GM18511 (cell line): ENCODE measurements at regions not wholly inside any gene's neighbourhood (a gene's known extent, or its start where the extent isn't known, plus 50 kb on each side); places are given as distances from the start of the nearest gene placed in this dataset.

Source experiments
- ATAC-seq: cut with Tn5 transposase; IDR thresholded peaks from one replicate; pipeline ENCODE4 v1.9.1; 2021; ENCODE audit warnings: mild to moderate bottlenecking, moderate library complexity; ENCODE audit not compliant: unreplicated experiment

DNA sequence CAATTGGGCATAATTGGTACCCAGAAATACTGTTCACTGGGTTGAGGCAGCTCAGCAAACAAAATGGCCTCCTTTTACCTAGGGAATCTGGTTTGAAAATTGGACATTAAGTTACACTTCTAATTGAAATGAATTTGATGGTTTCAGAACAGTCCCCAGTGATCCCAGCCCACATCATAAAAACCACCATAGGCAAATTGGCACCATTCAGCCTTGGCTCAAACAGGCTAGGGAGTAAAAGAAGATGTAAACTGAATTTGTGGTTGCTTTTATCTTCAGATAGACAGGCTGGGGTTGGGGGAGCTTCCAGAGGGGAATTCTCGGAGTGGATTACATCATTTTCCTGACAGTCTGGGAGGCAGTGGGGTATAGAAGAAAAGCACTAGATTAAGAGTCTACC, 576.5 kb downstream of the MID1IP1 start:
- no peak for ATAC-seq

DNA sequence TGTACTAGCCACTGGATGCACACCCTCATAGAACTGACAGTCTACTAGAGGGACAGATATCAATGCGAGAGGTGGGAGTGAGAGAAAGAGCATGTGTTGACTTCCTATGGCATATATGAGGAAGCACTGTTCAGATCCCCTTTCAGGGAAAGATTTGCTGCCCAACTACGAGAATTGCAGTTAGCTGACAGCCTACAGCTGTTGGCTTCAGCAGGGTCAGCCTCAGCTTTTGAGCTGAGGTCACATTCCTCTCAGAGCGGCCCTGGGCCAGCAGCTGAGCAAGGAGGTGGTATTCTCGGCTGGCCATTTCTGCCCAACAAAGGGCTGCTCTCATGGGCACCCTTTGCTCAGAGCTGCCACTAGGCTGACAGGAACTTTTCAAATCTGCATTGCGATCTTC, 580.2 kb downstream of the MID1IP1 start:
- no peak for ATAC-seq

- no peak for ATAC-seq
Observed at GRCh38 chrX:39384996-39385395, 583.7 kb downstream of the MID1IP1 start.

DNA sequence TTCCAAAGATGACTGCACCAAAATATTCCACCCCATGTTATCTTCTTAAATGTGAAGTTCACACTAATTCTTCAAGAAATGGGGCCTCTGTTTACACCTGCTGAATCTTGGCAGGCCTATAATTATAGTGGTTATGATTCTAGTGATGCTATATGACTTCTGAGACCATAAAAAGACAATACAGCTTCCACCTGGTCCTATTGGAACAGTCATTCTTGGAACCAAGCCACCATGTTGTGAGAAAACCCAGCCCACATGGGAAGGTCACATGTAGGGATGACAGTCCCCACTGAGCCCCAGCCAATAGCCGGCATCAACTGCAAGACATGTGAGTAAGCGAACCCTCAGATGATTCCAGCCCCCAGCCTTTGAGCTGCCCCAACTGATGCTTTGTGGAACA, 587.5 kb downstream of the MID1IP1 start:
- no peak for ATAC-seq

GRCh38 chrX:39396358-39396995, 595.2 kb downstream of the MID1IP1 start:
- ATAC-seq = no peak

GRCh38 chrX:39397561-39398199, 596.4 kb downstream of the MID1IP1 start:
- ATAC-seq = no peak

DNA sequence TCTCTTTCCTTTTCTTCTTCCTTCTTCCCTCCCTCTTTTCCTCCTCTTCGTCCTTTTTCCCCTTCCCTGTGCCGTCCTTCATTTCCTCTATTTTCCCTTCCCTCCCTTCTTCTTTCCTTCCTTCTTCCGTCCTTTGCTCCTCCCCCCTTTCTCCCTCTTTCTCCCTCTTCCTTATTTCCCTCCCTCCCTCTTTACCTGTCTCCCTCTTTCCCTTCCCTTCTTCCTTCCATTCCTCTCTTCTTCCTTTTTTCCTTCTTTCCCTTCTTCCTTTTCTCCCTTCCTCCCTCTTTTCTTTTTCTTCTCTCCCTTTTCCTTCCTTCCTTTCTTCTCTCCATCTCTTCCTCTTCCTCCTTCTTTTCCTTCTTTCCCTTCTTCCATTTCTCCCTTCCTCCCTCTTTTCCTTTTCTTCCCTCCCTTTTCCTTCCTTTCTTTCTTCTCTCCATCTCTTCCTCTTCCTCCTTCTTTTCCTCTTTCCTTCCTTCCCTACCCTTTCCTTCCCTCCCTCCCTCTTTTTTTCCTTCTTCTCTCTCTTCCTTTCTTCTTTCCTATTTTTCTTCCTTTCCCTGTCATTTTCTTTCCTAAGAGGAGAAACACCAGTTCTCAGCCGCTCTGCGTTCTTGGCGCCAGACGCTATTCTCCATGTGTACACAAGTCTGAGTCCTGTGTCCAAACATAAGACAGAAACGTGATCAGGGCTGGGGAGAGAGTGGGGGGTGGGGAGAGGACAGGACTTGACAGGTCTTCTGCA, 597.1 kb downstream of the MID1IP1 start:
- ATAC-seq = no peak

DNA sequence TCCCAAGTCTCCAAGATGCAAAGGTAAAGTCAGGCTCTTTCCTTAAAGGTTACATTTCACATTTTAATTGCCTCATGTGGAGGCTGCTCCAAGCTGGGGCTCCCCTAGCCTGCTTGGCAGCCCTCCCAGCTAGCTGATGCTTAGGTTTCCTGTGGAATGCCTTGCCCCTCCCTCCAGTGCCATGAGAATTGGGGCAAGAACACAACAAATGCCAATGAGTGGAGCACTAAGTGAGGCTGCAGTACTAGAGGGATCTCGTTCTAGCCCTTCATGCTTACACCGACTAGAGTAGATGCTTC, 597.7 kb downstream of the MID1IP1 start:
- no peak for ATAC-seq

DNA sequence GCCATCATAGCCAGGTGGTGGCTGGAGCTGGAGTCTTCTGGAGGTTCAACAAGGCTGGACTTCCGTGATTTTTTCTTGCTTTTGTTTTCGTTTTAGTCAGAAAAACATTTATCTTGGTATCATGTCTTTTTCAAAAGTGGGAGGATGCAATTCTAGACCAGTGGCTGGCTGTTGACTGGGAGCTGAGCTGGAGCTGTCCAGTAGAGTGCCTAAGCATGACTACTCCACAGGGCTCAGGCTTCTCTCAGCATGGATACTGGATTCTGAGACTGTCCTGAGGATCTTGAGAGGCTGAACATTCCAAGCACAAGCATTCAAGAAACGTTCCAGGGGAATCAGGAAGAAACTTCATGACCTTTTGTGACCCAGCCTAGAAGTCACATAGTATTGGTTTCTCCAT, 598.1 kb downstream of the MID1IP1 start:
- no peak for ATAC-seq

DNA sequence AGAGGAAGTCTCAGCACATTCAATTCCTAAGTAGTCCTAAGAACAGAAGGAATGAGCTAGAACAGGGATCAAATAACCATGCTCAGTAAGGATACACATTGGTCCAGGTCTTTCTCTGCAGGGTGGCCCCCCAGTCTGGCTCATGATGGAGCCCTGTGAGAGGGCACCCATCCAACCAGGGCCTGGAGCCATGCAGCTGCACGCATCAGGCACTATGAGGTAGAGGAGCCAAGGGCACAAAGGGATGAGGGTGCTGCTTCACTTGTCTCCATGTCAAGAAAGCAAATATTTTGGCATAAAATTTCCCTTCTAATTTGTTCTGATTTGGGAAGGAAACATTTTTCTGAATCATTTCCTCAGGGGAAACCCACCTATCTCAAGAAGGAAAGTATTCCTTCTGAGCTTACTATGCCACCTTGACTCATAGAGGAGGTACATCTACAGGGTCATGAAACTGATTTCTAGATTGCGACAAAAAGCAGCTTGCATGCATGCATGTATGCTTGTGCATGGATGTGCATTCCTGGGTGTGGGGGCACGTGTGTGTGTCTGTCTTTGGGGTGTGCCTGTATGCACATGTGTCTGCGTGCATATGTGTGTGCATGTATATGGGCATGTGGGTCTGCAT, 600.3 kb downstream of the MID1IP1 start:
- ATAC-seq = no peak

- no peak for ATAC-seq
Observed at GRCh38 chrX:39402158-39402557, 600.9 kb downstream of the MID1IP1 start.

DNA sequence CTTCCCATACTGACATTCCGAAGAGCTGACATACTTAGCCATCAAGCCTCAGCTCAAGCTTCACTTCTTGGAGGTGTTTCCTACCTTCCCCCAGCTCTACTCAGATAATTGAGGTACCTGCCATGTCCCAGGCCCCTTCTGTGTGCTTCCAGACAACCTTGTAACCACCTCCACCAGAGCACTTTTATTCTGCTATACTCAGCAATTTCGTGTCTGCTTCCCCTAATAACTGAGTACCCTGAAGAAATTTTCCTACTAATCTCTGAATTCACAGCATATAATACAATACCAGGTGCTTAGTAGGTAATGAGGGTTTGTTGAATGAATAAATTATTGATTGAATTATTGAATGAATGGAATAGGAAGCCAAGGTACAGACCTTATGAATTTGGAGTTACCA, 605.5 kb downstream of the MID1IP1 start:
- ATAC-seq = no peak

- no peak for ATAC-seq
Observed at GRCh38 chrX:39409246-39409917, 608.1 kb downstream of the MID1IP1 start.

GRCh38 chrX:39414290-39414854, 613.1 kb downstream of the MID1IP1 start:
- no peak for ATAC-seq

GRCh38 chrX:39416547-39417260, 615.4 kb downstream of the MID1IP1 start:
- ATAC-seq = no peak

DNA sequence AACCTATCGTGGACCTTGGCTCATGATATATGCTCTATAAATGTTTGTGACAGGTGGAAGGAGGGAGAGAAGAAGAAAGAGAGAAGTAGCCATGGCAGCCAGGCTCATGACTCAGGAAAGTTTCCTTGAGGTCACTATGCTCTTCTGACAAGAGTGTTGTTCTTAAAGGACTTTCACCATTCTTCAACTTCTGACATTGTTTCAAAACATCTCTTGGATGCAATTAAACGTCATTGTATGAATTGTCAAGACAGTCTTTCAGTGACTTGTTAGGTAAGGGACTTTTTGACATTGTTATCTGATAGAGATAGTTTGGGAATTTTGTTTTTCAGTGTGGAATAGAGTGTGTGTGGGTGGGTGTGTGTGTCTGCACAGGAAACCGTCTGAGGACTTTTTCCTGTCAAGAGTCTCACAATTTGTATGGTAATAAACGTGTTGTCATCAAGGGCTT, 617.0 kb downstream of the MID1IP1 start:
- ATAC-seq = no peak

DNA sequence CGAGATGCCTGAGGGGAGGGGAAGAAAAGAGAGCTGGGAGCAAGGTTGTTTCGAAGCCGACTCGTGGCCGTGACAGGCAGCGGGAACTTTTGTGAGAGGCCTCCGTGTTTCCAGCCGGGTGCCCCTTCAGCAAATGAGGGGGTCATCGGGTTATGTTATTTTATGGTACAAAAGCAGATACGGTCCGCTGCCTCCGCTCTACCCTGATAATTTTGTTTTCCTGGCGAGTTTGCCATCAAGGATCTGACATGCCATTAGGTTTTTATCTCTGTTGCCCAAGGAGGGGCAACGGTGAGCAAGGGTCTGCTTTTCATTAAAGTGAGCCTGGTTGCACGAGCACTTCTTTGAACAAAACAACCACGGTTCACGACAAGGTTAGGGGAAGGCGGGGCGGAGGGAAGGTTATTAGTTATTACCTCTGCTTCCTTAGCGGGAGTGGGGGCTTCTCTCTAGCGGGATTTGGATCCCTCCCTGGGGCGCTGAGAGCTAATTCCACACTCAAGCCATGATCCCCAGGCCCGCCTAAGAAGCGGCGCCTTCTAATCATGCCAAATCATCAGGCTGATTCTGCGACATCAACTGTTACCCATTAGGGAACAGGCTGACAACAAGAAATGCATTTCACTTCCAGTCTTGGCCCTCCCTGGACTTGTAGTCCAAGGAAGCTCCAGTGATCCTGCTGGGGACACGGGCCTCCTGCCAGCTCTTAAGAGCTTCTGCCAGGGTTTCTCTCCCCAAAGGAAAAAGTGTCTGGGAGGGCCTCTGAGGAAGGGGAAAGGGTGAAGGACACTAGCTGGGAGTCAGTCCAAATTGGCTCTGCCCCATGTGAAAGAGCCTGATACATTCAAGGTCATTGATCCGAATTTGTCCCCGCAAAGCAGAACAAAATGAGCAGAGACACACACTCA, 617.7 kb downstream of the MID1IP1 start:
- no peak for ATAC-seq

DNA sequence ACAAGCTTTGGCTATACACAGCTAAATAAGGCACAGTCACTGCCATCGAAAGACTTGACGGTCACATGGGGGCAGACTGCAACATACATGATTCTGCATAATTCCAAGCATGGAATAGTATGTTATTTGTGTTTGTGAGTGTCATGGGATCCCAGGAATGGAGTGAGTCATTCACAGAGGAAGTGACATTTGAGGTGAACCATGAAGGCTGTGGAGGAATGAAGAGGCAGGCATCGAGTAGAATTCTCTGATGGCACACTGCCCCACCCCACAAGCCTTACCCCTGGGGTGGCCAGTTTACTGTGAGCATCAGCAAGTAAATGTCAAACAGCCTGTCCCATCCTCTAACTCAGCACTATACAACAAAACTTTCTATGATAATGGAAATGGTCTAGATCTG, 619.7 kb downstream of the MID1IP1 start:
- no peak for ATAC-seq

GRCh38 chrX:39425124-39425806, 624.0 kb downstream of the MID1IP1 start:
- no peak for ATAC-seq
